ENCODE measurements at regions not wholly inside any gene's neighbourhood (a gene's known extent, or its start where the extent isn't known, plus 50 kb on each side); places are given as distances from the start of the nearest gene placed in this dataset.

GRCh38 chr1:106325600-106325999 is 730.9 kb upstream of the PRMT6 start:
- intact Hi-C loops (cut with DNase I) = no loop called here
- WGBS = 70% methylated on average over 5 of the region's 5 CpGs
- no peak overlapping the region for H3K27ac ChIP-seq
- no peaks in the 10 kb centered on the region for H3K36me3 ChIP-seq
- no peaks in the 10 kb centered on the region for H3K9me3 ChIP-seq
- TF ChIP-seq CTCF (IDR thresholded peaks at IDR 0.05) = no peak
- TF ChIP-seq POLR2AphosphoS5 (IDR thresholded peaks at IDR 0.05) = no peak
- H3K4me3 ChIP-seq = no peak overlapping the region
- H3K4me1 ChIP-seq (replicated peaks) = no peaks in the 10 kb centered on the region
- DNase-seq (ENCODE audit: low spot score) = no peak
- no peaks in the 10 kb centered on the region for H3K27me3 ChIP-seq (replicated peaks; ENCODE audit: insufficient read depth)

DNA sequence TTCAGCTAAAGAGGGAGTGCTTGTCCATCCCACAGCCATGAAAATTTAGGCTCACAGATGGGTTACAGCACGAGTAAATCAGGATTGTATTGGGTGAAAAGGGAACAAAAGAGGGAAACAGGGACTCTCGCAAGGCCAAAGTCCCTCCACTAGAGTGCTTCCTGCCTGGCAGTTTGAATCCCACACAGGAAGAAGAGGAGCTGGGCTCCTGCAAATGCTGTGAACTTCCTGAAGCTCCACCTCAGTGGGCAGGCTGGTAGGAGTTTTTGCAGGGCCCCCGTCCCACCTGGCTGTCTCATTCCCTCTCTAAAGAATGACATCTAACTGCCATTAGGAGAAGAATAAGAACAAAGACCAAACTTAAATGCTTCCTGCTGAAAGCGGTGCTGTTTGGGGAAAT is 712.0 kb upstream of the PRMT6 start:
- H3K36me3 ChIP-seq = no peaks in the 10 kb centered on the region
- no peak for DNase-seq (ENCODE audit: low spot score)
- intact Hi-C loops (cut with DNase I) = no loop called here
- no peak for TF ChIP-seq POLR2AphosphoS5 (IDR thresholded peaks at IDR 0.05)
- no peak for TF ChIP-seq POLR2A (IDR thresholded peaks at IDR 0.05)
- no peak for TF ChIP-seq CTCF (IDR thresholded peaks at IDR 0.05)
- peaks cover 4% of the 10 kb centered on the region for H3K9me3 ChIP-seq
- no peaks in the 10 kb centered on the region for H3K4me1 ChIP-seq (replicated peaks)
- no peak overlapping the region for H3K27ac ChIP-seq
- no peaks in the 10 kb centered on the region for H3K27me3 ChIP-seq (replicated peaks; ENCODE audit: insufficient read depth)
- H3K4me3 ChIP-seq = no peak overlapping the region
- 63% methylated on average over 4 of the region's 4 CpGs for WGBS

- no peak overlapping the region for H3K4me3 ChIP-seq
- no peak for DNase-seq (ENCODE audit: low spot score)
- no peaks in the 10 kb centered on the region for H3K9me3 ChIP-seq
- H3K27ac ChIP-seq = no peak overlapping the region
- intact Hi-C loops (cut with DNase I) = no loop called here
- no peaks in the 10 kb centered on the region for H3K27me3 ChIP-seq (replicated peaks; ENCODE audit: insufficient read depth)
- H3K36me3 ChIP-seq = no peaks in the 10 kb centered on the region
- 93% methylated on average over 2 of the region's 2 CpGs for WGBS
- TF ChIP-seq POLR2A (IDR thresholded peaks at IDR 0.05) = no peak
- TF ChIP-seq POLR2AphosphoS5 (IDR thresholded peaks at IDR 0.05) = no peak
- no peak for TF ChIP-seq CTCF (IDR thresholded peaks at IDR 0.05)
- H3K4me1 ChIP-seq (replicated peaks) = no peaks in the 10 kb centered on the region
Observed at GRCh38 chr1:106360252-106360651, 696.2 kb upstream of the PRMT6 start.

DNA sequence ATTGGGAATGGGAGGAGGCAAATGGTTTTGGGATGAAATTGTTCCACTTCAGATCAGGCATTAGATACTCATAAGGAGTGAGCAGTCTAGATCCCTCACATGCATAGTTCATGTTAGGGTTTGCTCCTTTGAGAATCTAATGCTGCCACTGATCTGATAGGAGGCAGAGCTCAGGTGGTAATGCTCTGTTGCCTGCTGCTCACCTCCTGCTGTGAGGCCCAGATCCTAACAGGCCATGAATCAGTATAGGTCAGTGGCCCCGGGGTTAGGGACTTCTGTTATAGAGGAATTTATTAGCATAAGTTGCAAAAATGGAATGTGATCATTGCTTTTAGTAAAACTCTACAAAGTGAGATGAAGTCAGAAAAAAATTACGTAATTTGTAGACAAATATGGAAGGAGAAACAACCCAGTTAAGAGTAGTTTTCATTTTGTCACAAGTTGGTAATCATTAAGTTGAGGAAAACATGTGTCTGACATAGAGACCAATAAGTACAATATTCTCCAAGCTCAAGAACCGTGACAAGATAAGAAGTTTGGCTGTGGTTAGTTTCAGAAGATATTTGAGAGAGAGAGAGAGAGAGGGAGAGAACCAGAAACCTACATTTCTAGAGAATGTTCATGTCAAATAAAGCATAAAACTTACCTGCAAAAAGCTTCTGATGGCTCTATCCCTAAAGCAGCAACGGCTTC is 689.7 kb upstream of the PRMT6 start:
- Histone ChIP-seq H3K9me3 (no peaks in the 10 kb centered on the region), H3K4me1 (replicated peaks) (no peaks in the 10 kb centered on the region), H3K4me3 (no peak overlapping the region), H3K27me3 (replicated peaks; ENCODE audit: insufficient read depth) (no peaks in the 10 kb centered on the region), H3K27ac (no peak overlapping the region), H3K36me3 (no peaks in the 10 kb centered on the region)
- no peak for TF ChIP-seq POLR2AphosphoS5 (IDR thresholded peaks at IDR 0.05)
- TF ChIP-seq POLR2A (IDR thresholded peaks at IDR 0.05) = no peak
- no peak for TF ChIP-seq CTCF (IDR thresholded peaks at IDR 0.05)
- no peak for DNase-seq (ENCODE audit: low spot score)
- WGBS = 74% methylated on average over 4 of the region's 4 CpGs
- intact Hi-C loops (cut with DNase I) = no loop called here

GRCh38 chr1:106378261-106378660 is 678.2 kb upstream of the PRMT6 start:
- H3K36me3 ChIP-seq = no peaks in the 10 kb centered on the region
- no peak overlapping the region for H3K27ac ChIP-seq
- DNase-seq (ENCODE audit: low spot score) = no peak
- no peak for TF ChIP-seq POLR2AphosphoS5 (IDR thresholded peaks at IDR 0.05)
- no peak for TF ChIP-seq POLR2A (IDR thresholded peaks at IDR 0.05)
- no peak for TF ChIP-seq CTCF (IDR thresholded peaks at IDR 0.05)
- H3K4me1 ChIP-seq (replicated peaks) = no peaks in the 10 kb centered on the region
- no peaks in the 10 kb centered on the region for H3K9me3 ChIP-seq
- H3K4me3 ChIP-seq = no peak overlapping the region
- intact Hi-C loops (cut with DNase I) = no loop called here
- no peaks in the 10 kb centered on the region for H3K27me3 ChIP-seq (replicated peaks; ENCODE audit: insufficient read depth)
